GM12891 (cell line): ENCODE measurements at regions not wholly inside any gene's neighbourhood (a gene's known extent, or its start where the extent isn't known, plus 50 kb on each side); places are given as distances from the start of the nearest gene placed in this dataset.

Experiments
- PAX5 ChIP-seq: IDR thresholded peaks from 2 replicates; pipeline ENCODE4 v1.6.1; 2011; ENCODE audit warnings: low read length, moderate library complexity, mild to moderate bottlenecking; ENCODE audit not compliant: insufficient read depth, severe bottlenecking
- POLR2A ChIP-seq: IDR thresholded peaks from 2 replicates; pipeline ENCODE4 v1.6.1; 2011; ENCODE audit warnings: low read depth, low read length, control low read depth
- POLR2AphosphoS5 ChIP-seq: IDR thresholded peaks from 2 replicates; pipeline ENCODE4 v1.6.1; 2011; ENCODE audit warnings: low read depth, low read length, control low read depth
- TAF1 ChIP-seq: IDR thresholded peaks from 2 replicates; pipeline ENCODE4 v1.6.1; 2011; ENCODE audit warnings: low read depth, low read length, control low read depth

DNA sequence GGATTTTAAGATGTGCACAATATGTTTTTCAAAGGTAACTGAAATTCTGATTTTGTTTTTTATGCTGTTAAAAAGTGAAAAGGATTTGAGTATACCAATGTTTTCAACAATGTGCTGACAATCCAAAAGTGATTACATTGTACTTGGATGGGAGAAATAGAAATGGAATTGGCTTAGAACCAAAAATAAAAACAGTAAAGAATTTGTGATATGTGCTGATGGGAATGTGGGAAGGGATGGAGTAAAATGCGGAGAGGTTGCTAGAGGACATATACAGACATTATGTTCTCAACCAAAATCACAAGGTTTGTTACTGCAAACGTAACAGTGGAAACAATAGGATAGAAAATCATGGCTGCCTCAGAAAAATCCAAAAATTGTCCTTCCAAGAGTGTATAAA is 279.3 kb upstream of the TENM4 start:
- TF ChIP-seq TAF1 (no peak), POLR2A (no peak), POLR2AphosphoS5 (no peak), PAX5 (no peak)
